GM10248 (cell line): ENCODE measurements at regions not wholly inside any gene's neighbourhood (a gene's known extent, or its start where the extent isn't known, plus 50 kb on each side); places are given as distances from the start of the nearest gene placed in this dataset.

Source experiments
- CTCF ChIA-PET: fragments of 300-600 bp; sonication (Branson Sonifier 250); formaldehyde crosslinking; extraction: SDS; loops from one replicate; lab custom pipeline; 2021; ENCODE audit warnings: antibody characterized with exemption; lab: Yijun Ruan, JAX
- POLR2A ChIA-PET: fragments of 350-650 bp; sonication (Branson Sonifier 250); formaldehyde crosslinking; extraction: SDS; loops from one replicate; lab custom pipeline; 2020; ENCODE audit warnings: antibody characterized with exemption; lab: Yijun Ruan, JAX
- DNase-seq: peaks from one replicate; pipeline ENCODE4 v3.0.0; 2012; ENCODE audit errors: extremely low spot score
- TF ChIP-seq, protein P1 (sequence below): IDR thresholded peaks from 2 replicates; pipeline ENCODE4 v1.5.1; 2012; ENCODE audit warnings: mild to moderate bottlenecking, low read depth; ENCODE audit errors: extremely low read depth, missing control alignments, control extremely low read depth

DNA sequence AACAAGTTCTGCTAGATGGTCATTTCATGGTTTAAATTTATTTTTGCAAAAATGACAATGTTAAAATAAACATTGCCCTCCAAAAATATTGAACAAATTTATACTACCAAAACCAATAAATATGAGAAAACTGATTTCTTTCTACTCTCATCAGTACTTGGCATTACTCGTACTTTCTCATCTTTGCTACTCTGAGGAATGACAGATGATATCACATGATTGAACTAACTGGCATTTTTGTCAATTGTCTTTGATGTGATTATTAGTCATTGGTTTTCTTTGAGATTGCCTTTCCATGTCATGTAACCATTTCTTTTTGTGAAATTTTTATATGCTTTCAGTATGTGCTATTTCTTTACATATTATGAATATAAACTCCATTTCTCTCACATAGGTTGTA, 167.0 kb upstream of the ITGA4 start:
- POLR2A ChIA-PET, result no interaction called here
- CTCF ChIA-PET, result no interaction called here
- no peak for DNase-seq
- TF ChIP-seq, protein P1, sequence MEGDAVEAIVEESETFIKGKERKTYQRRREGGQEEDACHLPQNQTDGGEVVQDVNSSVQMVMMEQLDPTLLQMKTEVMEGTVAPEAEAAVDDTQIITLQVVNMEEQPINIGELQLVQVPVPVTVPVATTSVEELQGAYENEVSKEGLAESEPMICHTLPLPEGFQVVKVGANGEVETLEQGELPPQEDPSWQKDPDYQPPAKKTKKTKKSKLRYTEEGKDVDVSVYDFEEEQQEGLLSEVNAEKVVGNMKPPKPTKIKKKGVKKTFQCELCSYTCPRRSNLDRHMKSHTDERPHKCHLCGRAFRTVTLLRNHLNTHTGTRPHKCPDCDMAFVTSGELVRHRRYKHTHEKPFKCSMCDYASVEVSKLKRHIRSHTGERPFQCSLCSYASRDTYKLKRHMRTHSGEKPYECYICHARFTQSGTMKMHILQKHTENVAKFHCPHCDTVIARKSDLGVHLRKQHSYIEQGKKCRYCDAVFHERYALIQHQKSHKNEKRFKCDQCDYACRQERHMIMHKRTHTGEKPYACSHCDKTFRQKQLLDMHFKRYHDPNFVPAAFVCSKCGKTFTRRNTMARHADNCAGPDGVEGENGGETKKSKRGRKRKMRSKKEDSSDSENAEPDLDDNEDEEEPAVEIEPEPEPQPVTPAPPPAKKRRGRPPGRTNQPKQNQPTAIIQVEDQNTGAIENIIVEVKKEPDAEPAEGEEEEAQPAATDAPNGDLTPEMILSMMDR, result no peak

DNA sequence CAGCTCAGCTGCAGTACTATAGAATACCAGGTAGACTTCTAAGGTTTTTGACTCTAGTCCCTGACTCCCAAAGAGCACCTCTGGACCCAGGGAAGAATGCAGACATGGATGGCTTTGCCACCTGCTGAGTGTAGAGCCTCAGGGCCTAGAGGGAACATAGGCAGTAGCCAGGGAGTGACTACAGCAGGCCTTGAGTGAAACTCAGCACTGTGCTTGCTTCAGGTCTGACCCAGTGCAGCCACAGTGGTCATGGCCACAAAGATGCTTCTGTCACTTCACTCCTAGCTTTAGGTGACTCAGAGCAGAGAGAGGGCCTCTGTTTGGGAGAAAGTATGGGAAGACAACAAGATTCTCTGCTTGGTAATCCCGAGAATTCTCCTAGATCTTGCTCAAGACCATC, 162.2 kb upstream of the ITGA4 start:
- TF ChIP-seq, protein P1, result no peak
- no peak for DNase-seq
- POLR2A ChIA-PET, result no interaction called here
- CTCF ChIA-PET, result interaction anchor here (3.6 kb wide), 1 partner anchor 10 kb away, joined by 12 read pairs; no protein-coding TSS in a partner anchor

DNA sequence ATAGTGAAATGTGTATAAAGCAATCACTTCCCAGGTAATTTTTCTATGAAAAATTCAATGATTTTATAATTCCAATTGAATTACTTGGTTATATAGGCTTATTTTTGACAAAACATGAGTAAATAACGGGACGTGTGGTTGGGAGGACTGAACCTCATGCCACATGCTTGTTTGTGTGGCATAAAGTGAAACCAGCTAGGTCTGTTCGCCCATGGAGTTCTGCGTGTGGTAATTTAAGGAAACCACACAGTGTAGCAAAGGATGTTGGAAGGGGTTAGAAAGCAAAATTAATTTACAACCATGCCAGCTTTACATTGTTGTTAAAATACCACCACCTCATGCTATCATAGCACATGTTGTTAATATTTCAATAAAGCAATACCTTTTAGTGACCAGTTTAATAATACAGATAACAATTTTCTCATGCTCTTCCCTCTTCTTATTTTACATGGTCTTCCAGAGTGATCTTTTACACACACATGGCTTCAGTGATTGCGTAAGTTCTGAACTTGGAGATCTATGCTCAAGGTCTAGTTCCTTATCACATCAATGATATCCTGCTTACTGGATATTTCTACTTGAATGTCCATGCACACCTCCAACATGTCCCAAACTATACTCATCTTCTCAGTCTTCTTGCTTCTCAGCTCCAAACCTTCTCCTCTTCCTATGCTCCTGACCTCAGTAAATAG, 156.4 kb upstream of the ITGA4 start:
- TF ChIP-seq, protein P1, result no peak
- ChIA-PET POLR2A (no interaction called here), CTCF (interaction anchor here (1.1 to 1.4 kb wide), 3 partner anchors 18 to 28 kb away, joined by 3 read pairs; no protein-coding TSS in a partner anchor)
- no peak for DNase-seq

DNA sequence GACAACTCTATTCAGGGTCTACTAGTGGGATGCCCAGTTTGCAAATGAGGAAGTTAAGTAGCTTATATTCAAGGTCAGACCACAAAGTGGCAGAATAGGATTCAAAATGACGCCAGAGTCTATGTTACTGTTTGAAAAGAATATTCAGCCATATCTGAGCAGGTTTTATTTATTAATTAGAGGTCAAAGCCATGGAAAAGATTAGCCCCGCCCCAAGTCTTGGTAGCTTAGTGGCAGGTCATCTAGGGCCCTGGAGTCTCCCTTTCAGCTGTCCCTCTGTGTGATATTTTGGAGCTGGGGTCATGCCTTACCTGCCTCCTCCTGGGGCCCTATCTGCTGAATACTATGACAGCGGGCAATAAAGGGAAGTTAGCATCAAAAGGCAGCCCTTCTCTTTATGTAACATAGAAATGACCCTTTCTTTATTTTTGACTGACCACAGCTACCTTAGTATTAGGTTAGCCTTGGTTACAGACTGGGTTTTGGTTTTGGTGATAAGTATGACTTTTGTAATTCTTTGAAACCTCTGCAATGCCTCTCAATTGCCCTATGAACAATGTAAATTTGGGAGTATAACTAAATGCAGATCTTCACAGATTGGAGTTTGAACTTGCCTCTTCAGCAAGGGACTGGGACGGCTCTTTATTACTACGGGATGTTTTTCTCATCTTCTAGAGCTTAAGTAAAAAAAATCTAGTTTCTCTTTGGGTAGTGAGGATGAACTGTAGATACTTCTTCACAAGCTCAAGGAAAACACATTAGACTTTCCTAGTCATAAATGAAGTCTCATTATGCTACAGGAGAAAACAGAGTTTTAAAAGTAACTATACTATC, 153.0 kb upstream of the ITGA4 start:
- ChIA-PET POLR2A (interaction anchor here (1.4 kb wide), 1 partner anchor 8 kb away, joined by 3 read pairs; no protein-coding TSS in a partner anchor), CTCF (interaction anchor here (0.6 to 4.4 kb wide), 15 partner anchors 8 to 201 kb away, joined by 3 to 22 read pairs (median 3); partner anchors contain the start of gene ITGA4)
- DNase-seq, result peak; percentile 26
- TF ChIP-seq, protein P1, result peak; percentile 33

DNA sequence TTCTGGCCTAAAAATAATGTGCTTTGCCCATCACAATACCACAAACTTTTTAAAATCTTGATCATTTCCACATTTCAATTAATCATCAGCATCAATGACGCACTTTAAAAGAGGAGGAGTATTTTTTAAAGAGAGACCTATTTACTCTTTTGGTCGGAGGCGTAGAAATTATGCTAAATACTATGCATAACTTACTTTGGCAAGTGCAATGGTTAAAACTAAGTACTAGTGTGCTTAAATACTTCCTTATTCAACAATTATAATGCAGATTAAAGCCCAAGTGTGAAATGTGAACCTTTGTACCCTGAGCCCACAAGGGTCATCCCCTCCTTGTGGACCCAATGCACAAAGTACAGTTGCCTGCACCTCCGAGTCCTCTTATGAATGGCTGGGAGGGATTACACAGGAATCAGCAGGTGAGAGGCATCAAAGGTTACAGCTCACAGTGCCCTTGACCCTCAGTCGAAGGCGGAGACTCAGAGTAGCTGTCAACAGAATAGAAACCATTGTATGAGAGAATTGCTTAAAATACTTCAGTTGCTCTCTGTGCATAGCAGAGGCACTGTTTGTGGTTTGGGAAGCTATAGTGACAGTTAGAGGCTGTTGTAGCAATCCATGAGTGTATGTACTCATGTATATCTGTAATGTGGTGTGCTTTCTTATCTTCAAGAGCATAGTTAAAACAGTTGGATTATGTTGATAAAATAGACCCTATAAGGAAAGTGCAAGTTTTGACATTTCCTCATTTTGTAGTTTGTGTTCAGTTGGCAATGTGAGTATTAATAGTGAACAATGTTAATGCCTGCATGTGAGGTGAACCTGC, 151.7 kb upstream of the ITGA4 start:
- ChIA-PET CTCF (interaction anchor here (1.4 to 4.4 kb wide), 4 partner anchors 12 to 201 kb away, joined by 3 to 22 read pairs (median 8); partner anchors contain the start of gene ITGA4), POLR2A (interaction anchor here (1.3 kb wide), 1 partner anchor 152 kb away, joined by 3 read pairs; the partner anchor contains the start of gene ITGA4)
- TF ChIP-seq, protein P1, result no peak
- DNase-seq, result peak; percentile 45
